Liver (tissue), 3 donors: ENCODE measurements at regions not wholly inside any gene's neighbourhood (a gene's known extent, or its start where the extent isn't known, plus 50 kb on each side); places are given as distances from the start of the nearest gene placed in this dataset.

Experiments
- CTCF ChIP-seq: fragments of 150-350 bp; IDR thresholded peaks from 2 replicates; pipeline ENCODE4 v1.5.1; 2017; ENCODE audit warnings: improper control_type of control experiment, low read depth, low read length; ENCODE audit not compliant: missing input control
- GABPA ChIP-seq, 2 donors: IDR thresholded peaks in 1 of 2; conservative IDR thresholded peaks in 1 of 2; 2 replicates each; pipeline ENCODE4 v1.6.1; 2016; ENCODE audit warnings: antibody characterized with exemption in 2 of 2, mild to moderate bottlenecking in 1 of 2, moderate library complexity in 1 of 2
- MAX ChIP-seq: IDR thresholded peaks from 2 replicates; pipeline ENCODE4 v1.6.1; 2016; ENCODE audit warnings: antibody characterized with exemption
- YY1 ChIP-seq: IDR thresholded peaks from 2 replicates; pipeline ENCODE4 v1.6.1; 2016; ENCODE audit warnings: antibody characterized with exemption, mild to moderate bottlenecking
- donor health status: healthy.
- donor health status: healthy.

GRCh38 chr18:56487801-56488200, 150.6 kb downstream of the TXNL1 start:
- TF ChIP-seq CTCF, result no peak
- no peak for TF ChIP-seq YY1
- TF ChIP-seq GABPA (IDR thresholded peaks at IDR 0.05 in 1 of 2, conservative IDR thresholded peaks at IDR 0.05 in 1 of 2), result no peak
- no peak for TF ChIP-seq MAX
